ENCODE measurements at regions not wholly inside any gene's neighbourhood (a gene's known extent, or its start where the extent isn't known, plus 50 kb on each side); places are given as distances from the start of the nearest gene placed in this dataset.

GRCh38 chr7:25754333-25754732 lies 397.7 kb upstream of the NFE2L3 start:
- TF ChIP-seq CTCF (IDR thresholded peaks at IDR 0.05) = no peak
- TF ChIP-seq POLR2AphosphoS5 (IDR thresholded peaks at IDR 0.05) = peak; percentile 45 to 59
- no peak for TF ChIP-seq POLR2A (IDR thresholded peaks at IDR 0.05; ENCODE audit: low read depth)
- TF ChIP-seq EP300 (IDR thresholded peaks at IDR 0.05) = no peak
